Body of pancreas (tissue), 4 donors: ENCODE measurements at regions not wholly inside any gene's neighbourhood (a gene's known extent, or its start where the extent isn't known, plus 50 kb on each side); places are given as distances from the start of the nearest gene placed in this dataset.

Experiments used
- POLR2A ChIP-seq, 3 donors: fragments of 450-650 bp; IDR thresholded peaks; one replicate each; pipeline ENCODE4 v1.6.1; 2016; ENCODE audit warnings: antibody characterized with exemption in 3 of 3, mild to moderate bottlenecking in 2 of 3
- TF ChIP-seq, protein P1 (sequence below), 7 experiments: fragments of 450-650 bp in 4 of 7; fragments of 200-600 bp in 3 of 7; sonication (generic) in 3 of 7; IDR thresholded peaks; one replicate each; pipeline ENCODE4 v1.5.1; 2016 to 2019; ENCODE audit warnings: antibody characterized with exemption in 7 of 7

DNA sequence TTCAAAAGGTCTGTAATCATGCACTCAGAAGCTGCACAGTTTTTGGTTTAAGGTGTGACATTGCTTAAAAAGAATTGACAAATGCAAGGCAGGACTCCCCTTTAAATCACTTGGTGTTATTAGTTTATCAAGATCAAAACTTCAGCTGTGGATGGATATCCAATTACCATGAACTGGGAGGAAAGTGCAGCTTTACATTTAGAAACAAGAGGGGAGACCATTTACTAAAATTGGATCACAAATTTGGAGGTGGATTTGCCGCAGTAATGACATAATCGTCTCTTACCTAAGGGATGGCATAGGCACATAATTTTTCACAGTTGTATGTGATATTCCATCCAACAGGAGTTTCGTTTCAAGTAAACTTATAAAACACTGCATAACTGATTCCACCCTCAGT, 1610.2 kb downstream of the SLITRK5 start:
- TF ChIP-seq, protein P1, sequence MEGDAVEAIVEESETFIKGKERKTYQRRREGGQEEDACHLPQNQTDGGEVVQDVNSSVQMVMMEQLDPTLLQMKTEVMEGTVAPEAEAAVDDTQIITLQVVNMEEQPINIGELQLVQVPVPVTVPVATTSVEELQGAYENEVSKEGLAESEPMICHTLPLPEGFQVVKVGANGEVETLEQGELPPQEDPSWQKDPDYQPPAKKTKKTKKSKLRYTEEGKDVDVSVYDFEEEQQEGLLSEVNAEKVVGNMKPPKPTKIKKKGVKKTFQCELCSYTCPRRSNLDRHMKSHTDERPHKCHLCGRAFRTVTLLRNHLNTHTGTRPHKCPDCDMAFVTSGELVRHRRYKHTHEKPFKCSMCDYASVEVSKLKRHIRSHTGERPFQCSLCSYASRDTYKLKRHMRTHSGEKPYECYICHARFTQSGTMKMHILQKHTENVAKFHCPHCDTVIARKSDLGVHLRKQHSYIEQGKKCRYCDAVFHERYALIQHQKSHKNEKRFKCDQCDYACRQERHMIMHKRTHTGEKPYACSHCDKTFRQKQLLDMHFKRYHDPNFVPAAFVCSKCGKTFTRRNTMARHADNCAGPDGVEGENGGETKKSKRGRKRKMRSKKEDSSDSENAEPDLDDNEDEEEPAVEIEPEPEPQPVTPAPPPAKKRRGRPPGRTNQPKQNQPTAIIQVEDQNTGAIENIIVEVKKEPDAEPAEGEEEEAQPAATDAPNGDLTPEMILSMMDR (IDR thresholded peaks at IDR 0.05), result no peak
- no peak for TF ChIP-seq POLR2A (IDR thresholded peaks at IDR 0.05)
